Left lobe of liver (tissue), 2 donors: ENCODE measurements at regions not wholly inside any gene's neighbourhood (a gene's known extent, or its start where the extent isn't known, plus 50 kb on each side); places are given as distances from the start of the nearest gene placed in this dataset.

Source experiments
- ATAC-seq: fragments of 200-7000 bp; cut with Tn5 transposase; one replicate; pipeline ENCODE4 v1.9.1; 2020; ENCODE audit warnings: mild to moderate bottlenecking, moderate library complexity
- DNase-seq: peaks from one replicate; pipeline ENCODE4 v3.0.0-alpha.2; 2020; ENCODE audit warnings: low spot score
- donor health status: DM: no; HTN: no; CAD: no; lungs with moderate emphysema.
- donor health status: DM: no; HTN: yes; CAD: no.

DNA sequence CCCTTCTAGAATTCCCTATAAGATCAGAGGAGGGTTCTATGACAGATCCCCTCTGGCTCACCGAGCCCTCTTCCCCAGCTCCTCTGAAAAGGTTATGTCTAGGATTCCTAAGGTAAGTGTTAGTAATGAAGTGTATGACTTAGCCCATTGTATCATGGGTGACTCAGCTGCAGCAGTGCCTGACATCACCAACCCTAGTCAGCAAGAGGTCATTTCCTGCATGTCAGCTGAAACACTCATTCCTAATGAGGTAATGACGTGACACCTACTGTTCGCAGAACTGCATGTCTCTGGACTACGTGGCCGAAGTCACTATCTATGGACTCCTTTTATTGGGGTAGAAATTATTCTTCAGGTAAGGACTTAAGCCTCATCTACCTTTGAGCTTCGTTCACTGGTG lies 196.1 kb upstream of the MYT1L start:
- ATAC-seq (no peak), DNase-seq (no peak)

DNA sequence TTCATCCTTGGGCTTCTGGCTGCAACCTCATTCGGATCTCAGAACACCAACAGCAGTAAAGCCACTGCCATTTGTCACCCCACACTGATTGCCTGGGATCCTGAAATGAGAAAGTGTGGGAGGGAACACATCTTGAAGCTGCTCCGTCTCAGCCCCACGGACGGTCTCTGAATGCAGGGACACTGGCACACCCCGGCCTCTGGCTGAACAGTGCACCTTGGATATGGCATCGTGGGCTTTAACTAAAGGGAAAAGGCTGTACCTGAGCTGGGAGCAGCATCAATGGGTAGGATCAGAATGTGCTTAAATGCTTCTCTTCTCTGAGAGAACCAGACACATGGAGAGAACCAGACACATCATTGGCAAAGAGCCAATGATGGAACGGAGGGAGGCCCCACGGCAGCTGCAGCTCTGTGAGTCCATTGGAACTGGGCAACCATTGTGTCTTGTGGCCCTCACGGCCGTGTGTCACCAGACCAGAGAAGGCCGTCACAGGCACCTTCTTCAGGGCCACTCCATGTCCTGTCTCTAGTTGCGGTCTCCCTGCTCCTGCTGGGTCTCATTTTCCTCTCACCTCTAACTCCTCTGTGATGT lies 193.4 kb upstream of the MYT1L start:
- ATAC-seq: no peak

GRCh38 chr2:2523461-2524347 lies 192.6 kb upstream of the MYT1L start:
- ATAC-seq (no peak), DNase-seq (no peak)

More for the DNA sequence above, 193.4 kb upstream of the MYT1L start:
- DNase-seq: no peak

DNA sequence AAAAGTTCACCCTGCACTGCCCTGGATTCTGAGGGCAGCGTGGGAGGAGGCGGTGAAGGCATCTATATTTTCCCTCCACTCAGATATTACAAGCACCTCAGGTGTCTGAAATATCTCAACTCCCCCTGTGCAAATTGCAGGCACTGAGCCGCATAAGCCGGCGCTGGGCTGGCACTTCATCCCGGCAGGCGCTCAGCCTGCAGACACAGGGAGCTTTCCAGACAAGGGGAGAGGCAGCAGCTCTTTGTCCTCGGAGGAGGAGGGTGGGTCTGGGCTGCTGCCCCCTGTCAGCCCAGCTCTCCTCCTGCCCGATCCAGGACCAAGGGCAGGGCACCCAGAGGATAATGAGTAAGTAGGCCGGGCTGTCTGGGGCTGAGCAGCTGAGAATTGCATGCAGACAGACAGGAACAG lies 189.3 kb upstream of the MYT1L start:
- ATAC-seq: no peak
- no peak for DNase-seq

GRCh38 chr2:2519381-2519780 lies 188.3 kb upstream of the MYT1L start:
- ATAC-seq: no peak
- DNase-seq: no peak

DNA sequence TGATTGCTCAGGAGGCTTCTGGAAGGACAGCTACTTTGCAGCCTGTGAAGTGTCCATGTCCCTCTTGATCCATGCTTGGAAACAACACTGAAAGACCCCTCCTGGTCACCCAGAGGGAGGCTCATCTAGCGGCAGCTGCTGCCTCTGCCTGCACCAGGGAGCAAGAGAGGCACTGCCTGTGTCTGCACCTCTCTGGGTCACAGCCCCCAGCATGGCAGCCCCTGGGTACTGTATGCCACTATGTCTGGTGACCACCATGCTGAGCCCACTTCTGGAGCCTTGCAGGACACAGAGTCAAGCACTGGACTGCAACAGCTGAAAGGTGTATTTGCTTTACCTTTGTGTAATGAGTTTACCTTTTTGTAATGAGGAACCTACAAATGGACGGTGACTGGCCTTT lies 186.3 kb upstream of the MYT1L start:
- ATAC-seq: no peak
- DNase-seq: no peak

DNA sequence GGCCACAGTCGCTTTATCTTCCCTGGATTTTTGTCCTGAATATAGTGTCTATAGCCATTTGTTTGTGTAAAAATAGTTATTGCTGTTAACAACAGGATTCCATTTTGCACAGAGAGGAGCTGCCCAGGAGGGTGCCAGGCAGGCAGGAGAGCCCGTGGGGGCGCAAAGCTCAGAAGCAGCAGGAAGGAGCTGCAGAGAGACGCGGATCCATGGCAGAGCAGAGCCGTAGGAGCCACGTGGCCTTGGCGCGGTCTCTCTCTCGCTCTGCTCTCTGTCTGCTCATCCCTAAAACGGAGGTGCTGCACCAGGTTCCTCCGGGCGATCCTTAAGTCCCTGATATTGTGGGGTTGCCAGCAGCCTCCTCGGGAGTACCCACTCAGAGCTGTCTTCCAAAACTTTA lies 185.3 kb upstream of the MYT1L start:
- ATAC-seq: no peak
- no peak for DNase-seq

DNA sequence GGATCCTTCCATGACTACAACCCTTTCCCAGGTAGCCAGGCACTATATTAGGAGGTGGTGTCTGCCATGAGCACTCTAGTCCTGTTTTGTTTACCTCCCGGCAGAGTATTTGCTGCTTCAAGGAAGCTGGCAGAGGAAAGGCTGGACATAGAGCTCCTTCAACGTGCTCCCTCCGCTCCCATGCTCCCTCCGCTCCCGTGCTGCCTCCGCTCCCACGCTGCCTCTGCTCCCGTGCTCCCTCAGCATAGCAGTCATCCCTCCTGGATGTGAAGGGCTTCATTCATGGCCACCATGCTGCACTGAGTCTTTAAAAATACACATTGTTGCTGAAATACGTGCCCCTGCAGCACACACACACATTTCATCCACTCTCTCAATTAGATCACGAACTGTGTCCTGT lies 181.9 kb upstream of the MYT1L start:
- no peak for DNase-seq
- ATAC-seq: no peak

- no peak for ATAC-seq
These were observed 176.4 kb upstream of the MYT1L start for GRCh38 chr2:2507417-2507997.

DNA sequence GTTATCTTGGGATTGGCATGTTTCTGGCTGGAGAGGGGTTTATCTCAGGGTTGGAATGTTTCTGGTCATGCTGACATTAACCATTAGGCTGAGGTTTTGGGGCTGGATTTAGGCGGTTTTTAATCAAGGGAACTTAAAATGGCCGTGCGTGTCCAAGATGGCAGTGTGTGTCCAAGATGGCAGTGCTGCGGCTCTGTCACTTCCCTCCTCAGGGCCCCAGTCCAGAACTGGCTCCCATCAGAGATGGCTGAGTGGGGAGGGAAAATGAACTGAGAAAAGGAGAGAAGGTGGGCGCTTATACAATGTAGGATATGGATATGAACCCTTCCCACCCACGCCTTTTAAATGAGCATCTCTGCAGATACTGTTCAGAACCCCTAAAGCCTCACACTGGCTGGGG lies 175.5 kb upstream of the MYT1L start:
- ATAC-seq (no peak), DNase-seq (no peak)

More at GRCh38 chr2:2507417-2507997, 176.4 kb upstream of the MYT1L start:
- no peak for DNase-seq

- no peak for DNase-seq
- no peak for ATAC-seq
These were observed 174.5 kb upstream of the MYT1L start for GRCh38 chr2:2505604-2506003.

- no peak for ATAC-seq
- no peak for DNase-seq
These were observed 172.9 kb upstream of the MYT1L start for GRCh38 chr2:2503864-2504418.

DNA sequence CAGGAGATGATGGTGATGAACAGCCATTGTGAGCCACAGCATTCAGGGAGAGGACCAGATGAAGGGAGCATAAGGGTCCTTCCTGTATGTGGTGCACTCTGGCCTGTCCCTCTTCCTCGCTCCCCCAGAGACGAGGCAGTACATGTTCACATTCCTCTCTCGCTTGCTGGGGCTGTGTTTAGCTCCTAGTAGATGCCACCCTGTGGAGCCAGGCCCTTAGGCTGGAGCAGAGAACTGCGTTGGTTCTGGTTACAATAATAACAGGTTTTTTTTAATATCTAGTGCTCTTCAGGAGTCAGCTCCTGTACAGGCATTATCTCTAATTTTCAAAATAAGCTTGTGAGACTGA lies 171.1 kb upstream of the MYT1L start:
- DNase-seq (no peak), ATAC-seq (no peak)

DNA sequence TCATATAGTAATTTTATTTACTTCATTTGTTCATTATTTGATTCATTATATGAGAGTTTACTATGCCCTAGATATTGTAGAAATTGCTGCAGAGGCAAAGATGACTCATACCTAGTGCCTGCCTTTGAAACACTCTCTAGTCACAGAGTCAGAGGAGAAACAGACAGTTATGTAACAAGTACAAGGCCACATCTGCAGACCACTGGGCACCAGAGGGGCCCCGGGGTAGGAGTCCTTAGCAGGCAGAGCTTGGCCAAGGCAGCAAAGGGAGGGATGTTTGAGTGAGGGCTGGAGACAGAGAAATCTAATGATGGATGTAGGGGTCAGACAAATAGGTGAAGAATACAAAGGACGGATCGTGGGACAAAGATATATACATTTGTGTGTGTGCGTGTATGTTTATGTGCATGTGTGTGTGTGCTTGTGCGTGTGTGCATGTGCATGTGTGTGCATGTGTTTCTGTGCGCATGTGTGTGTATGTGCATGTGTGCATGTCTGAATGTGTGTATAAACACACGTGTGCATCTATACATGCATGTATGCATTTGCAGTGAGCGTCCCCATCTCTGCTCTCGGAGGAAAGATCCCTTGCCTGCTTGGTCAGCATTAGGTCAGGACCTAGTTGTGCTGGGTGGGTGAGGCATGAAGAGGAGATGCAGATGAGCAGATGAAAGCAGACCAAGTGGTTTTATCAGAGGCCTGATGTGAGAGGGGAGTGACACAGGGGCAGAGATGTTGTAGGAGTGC lies 170.6 kb upstream of the MYT1L start:
- no peak for ATAC-seq
- no peak for DNase-seq

- ATAC-seq (no peak), DNase-seq (no peak)
These were observed 164.5 kb upstream of the MYT1L start for GRCh38 chr2:2495606-2496005.

DNA sequence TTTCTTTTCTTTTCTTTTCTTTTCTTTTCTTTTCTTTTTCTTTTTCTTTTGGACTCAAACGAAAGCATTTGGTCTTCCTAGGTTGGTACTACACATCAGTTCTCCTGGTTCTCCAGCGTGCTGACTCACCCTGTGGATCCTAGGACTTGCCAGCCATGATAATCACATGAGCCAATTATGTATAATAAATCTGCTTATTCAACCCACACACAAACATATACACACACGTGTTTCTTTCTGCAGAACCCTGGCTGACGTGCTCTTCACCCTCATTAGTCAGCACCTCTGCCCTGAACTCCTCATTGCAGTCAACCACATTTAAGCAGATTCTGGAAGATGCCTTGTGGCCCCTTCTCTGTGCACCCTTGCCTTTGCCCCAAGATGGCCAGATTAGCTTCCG lies 162.4 kb upstream of the MYT1L start:
- no peak for DNase-seq
- ATAC-seq: no peak

GRCh38 chr2:2492800-2493199 lies 161.7 kb upstream of the MYT1L start:
- no peak for DNase-seq
- ATAC-seq: no peak

GRCh38 chr2:2491964-2492363 lies 160.9 kb upstream of the MYT1L start:
- DNase-seq (no peak), ATAC-seq (no peak)

- no peak for ATAC-seq
- no peak for DNase-seq
These were observed 153.2 kb upstream of the MYT1L start for GRCh38 chr2:2484301-2484700.

GRCh38 chr2:2482851-2483250 lies 151.8 kb upstream of the MYT1L start:
- no peak for ATAC-seq
- no peak for DNase-seq

GRCh38 chr2:2472881-2473280 lies 141.8 kb upstream of the MYT1L start:
- ATAC-seq (no peak), DNase-seq (no peak)
